Right lobe of liver (tissue), 4 donors: ENCODE measurements at regions not wholly inside any gene's neighbourhood (a gene's known extent, or its start where the extent isn't known, plus 50 kb on each side); places are given as distances from the start of the nearest gene placed in this dataset.

Experiments used
- POLR2A ChIP-seq: fragments of 450-650 bp; IDR thresholded peaks from one replicate; pipeline ENCODE4 v1.6.1; 2017; ENCODE audit warnings: antibody characterized with exemption, mild to moderate bottlenecking
- TF ChIP-seq, protein P1 (sequence below), 4 donors: fragments of 200-600 bp in 3 of 4; fragments of 450-650 bp in 1 of 4; IDR thresholded peaks; one replicate each; pipeline versions ENCODE4 v1.5.1 to v1.8.0; 2016 to 2022; ENCODE audit warnings: antibody characterized with exemption in 4 of 4, mild to moderate bottlenecking in 2 of 4
- donor health status: DM: no; HTN: no; CAD: no.
- donor health status: DM: no; HTN: no; CAD: no.
- donor health status: DM: no; HTN: yes; CAD: no.

DNA sequence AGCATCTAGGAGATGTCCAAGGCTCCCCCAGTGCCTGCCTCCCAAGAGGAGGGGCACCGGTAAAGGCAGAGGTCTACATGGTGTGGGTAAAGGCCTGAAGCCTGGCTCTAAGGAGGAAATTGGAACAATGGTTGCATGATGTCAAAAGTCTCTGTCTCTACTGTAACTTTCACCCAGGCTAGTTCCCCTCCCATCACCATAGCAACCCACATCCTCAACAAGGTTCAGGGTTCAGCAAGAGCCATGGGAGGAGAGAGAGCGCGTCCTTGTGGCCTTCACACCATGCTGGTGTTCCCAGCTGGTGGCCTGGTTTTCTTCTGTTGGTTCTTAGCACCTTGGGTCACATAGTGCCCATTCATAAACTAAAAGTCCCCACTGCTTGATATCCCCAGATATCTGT lies 196.7 kb upstream of the CDH5 start:
- no peak for TF ChIP-seq POLR2A
- TF ChIP-seq, protein P1, sequence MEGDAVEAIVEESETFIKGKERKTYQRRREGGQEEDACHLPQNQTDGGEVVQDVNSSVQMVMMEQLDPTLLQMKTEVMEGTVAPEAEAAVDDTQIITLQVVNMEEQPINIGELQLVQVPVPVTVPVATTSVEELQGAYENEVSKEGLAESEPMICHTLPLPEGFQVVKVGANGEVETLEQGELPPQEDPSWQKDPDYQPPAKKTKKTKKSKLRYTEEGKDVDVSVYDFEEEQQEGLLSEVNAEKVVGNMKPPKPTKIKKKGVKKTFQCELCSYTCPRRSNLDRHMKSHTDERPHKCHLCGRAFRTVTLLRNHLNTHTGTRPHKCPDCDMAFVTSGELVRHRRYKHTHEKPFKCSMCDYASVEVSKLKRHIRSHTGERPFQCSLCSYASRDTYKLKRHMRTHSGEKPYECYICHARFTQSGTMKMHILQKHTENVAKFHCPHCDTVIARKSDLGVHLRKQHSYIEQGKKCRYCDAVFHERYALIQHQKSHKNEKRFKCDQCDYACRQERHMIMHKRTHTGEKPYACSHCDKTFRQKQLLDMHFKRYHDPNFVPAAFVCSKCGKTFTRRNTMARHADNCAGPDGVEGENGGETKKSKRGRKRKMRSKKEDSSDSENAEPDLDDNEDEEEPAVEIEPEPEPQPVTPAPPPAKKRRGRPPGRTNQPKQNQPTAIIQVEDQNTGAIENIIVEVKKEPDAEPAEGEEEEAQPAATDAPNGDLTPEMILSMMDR (IDR thresholded peaks at IDR 0.05), result no peak
